ENCODE measurements at regions not wholly inside any gene's neighbourhood (a gene's known extent, or its start where the extent isn't known, plus 50 kb on each side); places are given as distances from the start of the nearest gene placed in this dataset.

- ChIA-PET CTCF (no interaction called here), POLR2A (no interaction called here), RAD21 (ENCODE audit: low non-redundant PET in 1 of 2, low total read pairs in 2 of 2, uncharacterized antibody in 2 of 2, unreplicated experiment in 2 of 2) (no interaction called here)
- intact Hi-C loops (cut with micrococcal nuclease), result no loop called here
- Histone ChIP-seq H3K4me1 (ENCODE audit: control insufficient read depth in 1 of 2, insufficient read depth in 2 of 2, low read length in 2 of 2) (peaks cover 0 to 6% of the 10 kb centered on the region in 2 experiments; a peak in 1 of 4 replicates), H3K27ac (ENCODE audit: low read depth, low read length) (no peak overlapping the region), H2AFZ (ENCODE audit: low read depth, low read length, poor library complexity, severe bottlenecking) (no peak overlapping the region), H3K27me3 (ENCODE audit: insufficient read depth, low read length) (no peaks in the 10 kb centered on the region), H3K9me2 (ENCODE audit: insufficient read depth) (no peaks in the 10 kb centered on the region), H3K36me3 (ENCODE audit: control insufficient read depth in 1 of 2, insufficient read depth in 2 of 2, low read length in 2 of 2) (no peaks in the 10 kb centered on the region), H3K4me3 (replicated peaks in 1 of 2; ENCODE audit: low read depth in 1 of 2, low read length in 2 of 2) (no peak overlapping the region), H3K9me3 (ENCODE audit: control insufficient read depth in 1 of 2, insufficient read depth in 1 of 2, low read depth in 1 of 2, low read length in 2 of 2) (no peaks in the 10 kb centered on the region), H3K79me2 (ENCODE audit: insufficient read depth, low read length) (no peaks in the 10 kb centered on the region), H3K4me2 (ENCODE audit: low read length) (no peak overlapping the region), H4K20me1 (ENCODE audit: insufficient read depth) (no peaks in the 10 kb centered on the region), H3K9ac (ENCODE audit: low read length) (no peak overlapping the region)
- no TSS peak for BruUV-seq (replicated peaks)
- ATAC-seq (no peak), DNase-seq (ENCODE audit: low read depth, low spot score) (no peak)
- TF ChIP-seq POLR2A (IDR thresholded peaks at IDR 0.05; ENCODE audit: borderline replicate concordance, extremely low read depth, insufficient read depth, insufficient read length), result no peak
- no peak for TF ChIP-seq POLR2AphosphoS5 (IDR thresholded peaks at IDR 0.05; ENCODE audit: low read depth, low read length)
- TF ChIP-seq YY1 (IDR thresholded peaks at IDR 0.05; ENCODE audit: extremely low read depth, insufficient replicate concordance, low read depth, low read length), result no peak
- no peak for TF ChIP-seq FOSL1 (IDR thresholded peaks at IDR 0.05; ENCODE audit: low read depth)
- TF ChIP-seq CBX3 (IDR thresholded peaks at IDR 0.05; ENCODE audit: low read depth), result no peak
- no peak for TF ChIP-seq ZBTB33 (IDR thresholded peaks at IDR 0.05; ENCODE audit: extremely low read depth, insufficient replicate concordance, low read length)
- no peak for TF ChIP-seq EGR1 (IDR thresholded peaks at IDR 0.05; ENCODE audit: low read depth)
- no peak for TF ChIP-seq SRF (IDR thresholded peaks at IDR 0.05; ENCODE audit: low read depth)
- no peak for TF ChIP-seq REST (IDR thresholded peaks at IDR 0.05; ENCODE audit: low read depth)
- no peak for TF ChIP-seq ZNF274 (IDR thresholded peaks at IDR 0.05; ENCODE audit: low read depth, low read length)
- TF ChIP-seq ZFX (IDR thresholded peaks at IDR 0.05), result no peak
- TF ChIP-seq CEBPB (IDR thresholded peaks at IDR 0.05; ENCODE audit: low read depth), result no peak
- TF ChIP-seq EZH2phosphoT487 (IDR thresholded peaks at IDR 0.05; ENCODE audit: borderline replicate concordance), result no peak
- TF ChIP-seq JUND (IDR thresholded peaks at IDR 0.05), result no peak
- no peak for TF ChIP-seq MAX (IDR thresholded peaks at IDR 0.05)
- no peak for TF ChIP-seq SP1 (IDR thresholded peaks at IDR 0.05; ENCODE audit: low read depth)
These were observed 526.9 kb downstream of the BNC2 start for GRCh38 chr9:16343249-16344237.
